Lung microvascular endothelial cell (primary cell): ENCODE measurements at regions not wholly inside any gene's neighbourhood (a gene's known extent, or its start where the extent isn't known, plus 50 kb on each side); places are given as distances from the start of the nearest gene placed in this dataset.

Experiments
- DNase-seq, 2 donors: peaks; one replicate each; pipeline versions ENCODE4 v3.0.0 to v3.0.0-alpha.2; 2010; ENCODE audit warnings: low read depth in 2 of 2

GRCh38 chr4:136121426-136121825 is 1410.9 kb downstream of the PCDH18 start:
- no peak for DNase-seq

- DNase-seq = no peak
These were observed 1418.4 kb downstream of the PCDH18 start for GRCh38 chr4:136113921-136114320.

DNA sequence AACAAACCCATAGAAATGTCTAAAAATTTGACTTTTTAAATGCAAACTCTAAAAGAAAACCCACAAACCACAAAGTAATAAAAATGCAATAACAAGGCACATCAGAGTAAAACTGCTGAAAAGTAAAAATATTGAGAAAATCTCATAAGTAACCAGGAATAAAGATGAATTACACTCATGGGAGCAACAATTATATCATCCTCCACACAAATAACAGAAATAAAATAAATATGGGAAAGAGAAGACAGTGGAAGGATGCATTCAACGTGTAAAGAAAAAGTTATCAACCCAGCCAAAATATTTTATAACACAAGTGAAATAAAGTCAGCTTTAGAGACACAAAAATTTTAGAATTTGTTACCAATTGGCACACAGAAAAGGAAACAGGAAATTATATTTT is 1420.2 kb downstream of the PCDH18 start:
- no peak for DNase-seq

DNA sequence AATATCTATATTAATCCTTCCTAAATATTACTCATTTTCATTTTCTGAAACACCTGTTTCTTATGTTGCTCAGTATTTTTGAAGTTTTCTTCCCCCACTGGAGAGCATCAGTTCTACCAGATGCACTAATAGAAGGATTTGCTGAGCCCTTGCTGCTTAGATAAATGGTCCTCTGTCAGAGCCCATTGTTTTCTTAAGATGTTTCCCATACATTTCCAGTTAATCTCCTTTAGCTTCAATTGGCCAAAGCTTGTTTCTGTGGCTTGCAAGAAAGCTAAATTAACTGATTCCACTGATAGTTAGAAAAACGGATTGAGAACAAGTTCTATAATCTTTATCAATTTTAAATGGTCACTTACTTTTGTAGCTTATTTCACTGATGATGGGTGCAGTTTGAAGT is 1425.5 kb downstream of the PCDH18 start:
- DNase-seq = no peak

DNA sequence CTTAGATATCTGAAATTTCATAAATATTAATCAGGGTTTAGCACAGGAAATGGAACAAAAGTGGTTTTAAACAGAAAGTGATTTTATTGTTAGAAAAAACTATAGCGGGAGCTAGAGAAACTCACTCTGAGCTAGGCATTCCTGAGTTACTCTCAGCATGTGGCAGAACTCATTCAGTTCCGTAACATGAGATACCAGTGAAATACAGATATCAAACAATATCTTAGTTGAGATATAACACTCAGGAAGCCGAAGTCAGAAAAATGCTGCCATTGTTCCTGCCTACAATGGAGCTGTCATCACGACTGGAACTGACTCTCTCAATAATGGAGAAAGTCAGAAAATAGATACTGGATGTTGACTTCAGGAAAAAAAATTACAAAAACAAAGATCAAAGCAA is 1428.7 kb downstream of the PCDH18 start:
- DNase-seq = no peak

GRCh38 chr4:136097676-136098075 is 1434.6 kb downstream of the PCDH18 start:
- DNase-seq = no peak

GRCh38 chr4:136088211-136088867 is 1444.0 kb downstream of the PCDH18 start:
- no peak for DNase-seq

DNA sequence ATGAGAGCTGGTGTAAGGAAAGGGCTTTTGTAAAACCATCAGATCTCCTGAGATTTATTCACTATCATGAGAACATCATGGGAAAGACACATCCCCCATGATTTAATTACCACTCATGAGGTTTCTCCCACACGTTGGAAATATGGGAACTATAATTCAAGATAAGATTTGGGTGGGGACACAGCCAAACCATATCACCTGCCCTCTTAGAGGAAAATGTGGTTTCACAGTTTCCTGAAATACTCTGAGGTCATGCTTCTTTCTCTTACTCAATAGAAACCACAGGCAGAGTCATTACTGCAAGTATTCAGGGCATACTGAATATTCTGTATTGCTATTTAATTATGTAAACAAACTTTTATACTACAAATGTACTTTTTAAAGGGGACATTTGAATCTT is 1453.3 kb downstream of the PCDH18 start:
- DNase-seq = no peak

GRCh38 chr4:136056748-136057147 is 1475.5 kb downstream of the PCDH18 start:
- DNase-seq = no peak

GRCh38 chr4:136055360-136055759 is 1476.9 kb downstream of the PCDH18 start:
- no peak for DNase-seq

- no peak for DNase-seq
These were observed 1495.5 kb downstream of the PCDH18 start for GRCh38 chr4:136036744-136037143.

DNA sequence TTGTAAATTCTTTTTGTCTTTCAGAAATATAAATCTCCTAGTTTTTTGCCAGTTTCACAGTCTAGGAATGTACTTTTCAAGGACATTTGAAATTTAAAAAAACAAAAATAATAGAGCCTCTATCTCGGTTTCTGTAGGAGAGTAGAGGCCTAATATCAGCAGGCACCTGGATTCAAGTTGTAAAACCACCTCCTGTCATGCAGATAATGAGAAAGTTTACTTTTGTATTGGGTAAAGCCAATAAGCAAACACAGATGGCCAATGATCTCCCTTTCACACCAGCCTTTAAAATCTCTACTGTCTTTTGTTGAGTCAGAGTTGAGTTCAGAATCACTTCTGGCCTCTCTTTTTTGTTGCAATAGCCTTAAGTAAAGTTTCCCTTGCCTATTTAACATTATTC is 1499.9 kb downstream of the PCDH18 start:
- DNase-seq = no peak

DNA sequence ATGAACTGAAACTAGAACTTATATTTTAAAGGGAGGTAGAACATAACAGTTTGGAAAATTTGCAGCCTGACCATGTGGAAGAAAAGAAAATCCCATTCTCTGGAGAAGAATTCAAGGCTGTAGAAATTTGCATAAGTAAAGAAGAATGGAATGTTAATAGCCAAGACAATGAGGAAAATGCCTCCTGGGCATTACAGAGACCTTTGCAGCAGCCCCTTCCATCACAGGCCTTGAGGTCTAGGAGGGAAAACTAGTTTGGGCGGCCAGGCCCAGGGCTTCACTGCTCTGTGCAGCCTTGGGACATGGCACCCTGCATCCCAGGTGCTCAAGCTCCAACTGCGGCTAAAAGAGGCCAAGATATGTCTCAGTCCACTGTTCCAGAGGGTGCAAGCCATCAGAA is 1506.8 kb downstream of the PCDH18 start:
- no peak for DNase-seq

- no peak for DNase-seq
These were observed 1514.7 kb downstream of the PCDH18 start for GRCh38 chr4:136017556-136017955.

DNA sequence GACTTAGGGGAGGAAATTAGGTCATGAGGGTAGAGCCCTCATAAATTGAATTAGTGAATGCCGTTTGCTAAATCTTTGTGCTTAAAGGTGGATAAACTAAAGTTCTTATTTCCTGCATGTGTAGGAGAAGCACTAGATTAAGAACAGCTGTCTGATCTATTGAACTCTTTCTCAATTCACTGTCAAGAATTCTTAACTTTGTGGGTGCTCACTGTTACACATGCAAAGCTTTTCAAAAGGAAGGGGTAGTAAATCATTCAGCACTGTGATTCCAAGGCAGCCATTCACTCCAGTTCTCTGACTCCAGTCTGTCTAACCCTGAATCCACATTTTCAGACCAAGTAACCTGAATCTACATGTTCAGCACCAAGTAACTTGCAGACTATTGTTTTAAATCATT is 1520.1 kb downstream of the PCDH18 start:
- no peak for DNase-seq

- no peak for DNase-seq
These were observed 1522.9 kb downstream of the PCDH18 start for GRCh38 chr4:136009258-136009832.

DNA sequence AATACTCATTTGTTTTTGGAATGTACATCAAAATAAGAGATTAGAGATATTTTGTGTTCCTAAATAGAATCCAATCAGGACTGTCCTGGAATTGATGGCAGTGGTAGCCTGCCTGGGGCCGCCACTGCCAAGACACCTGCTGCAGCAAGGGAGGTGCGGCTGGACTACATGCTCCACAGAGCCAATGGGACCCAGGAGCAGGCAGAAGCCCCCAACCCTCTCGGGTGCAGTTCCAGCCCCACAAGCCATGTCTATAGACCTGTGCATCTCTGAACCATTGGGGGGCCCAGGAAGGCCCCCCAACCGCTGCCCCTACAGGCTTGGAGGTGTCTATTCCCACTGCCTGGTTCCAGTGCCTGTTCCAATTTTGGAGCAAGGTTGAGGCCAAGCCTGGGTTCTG is 1524.3 kb downstream of the PCDH18 start:
- no peak for DNase-seq

GRCh38 chr4:136002316-136002715 is 1530.0 kb downstream of the PCDH18 start:
- no peak for DNase-seq

- no peak for DNase-seq
These were observed 1530.5 kb downstream of the PCDH18 start for GRCh38 chr4:136001791-136002190.

- no peak for DNase-seq
These were observed 1532.0 kb downstream of the PCDH18 start for GRCh38 chr4:136000246-136000645.

- no peak for DNase-seq
These were observed 1537.9 kb downstream of the PCDH18 start for GRCh38 chr4:135994360-135994759.

DNA sequence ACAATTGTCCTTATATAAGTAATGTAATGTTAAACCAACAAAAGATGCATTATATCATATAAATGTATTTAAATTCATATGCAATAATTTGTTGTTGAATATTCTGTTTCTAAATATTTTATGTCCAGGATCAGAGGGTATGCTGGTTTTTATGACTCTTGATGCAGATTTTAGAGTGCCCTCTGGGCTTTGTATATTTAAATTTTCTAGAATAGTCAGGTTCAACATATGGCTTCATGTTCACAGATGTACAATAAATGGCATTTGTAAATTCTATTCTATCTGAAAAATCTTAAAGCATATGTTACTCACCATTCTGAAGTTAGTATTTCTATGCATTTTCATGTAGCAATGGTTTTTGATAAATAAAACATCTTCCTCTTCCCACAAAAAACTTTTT is 1555.4 kb downstream of the PCDH18 start:
- DNase-seq = no peak

- DNase-seq = no peak
These were observed 1565.4 kb downstream of the PCDH18 start for GRCh38 chr4:135966936-135967335.

DNA sequence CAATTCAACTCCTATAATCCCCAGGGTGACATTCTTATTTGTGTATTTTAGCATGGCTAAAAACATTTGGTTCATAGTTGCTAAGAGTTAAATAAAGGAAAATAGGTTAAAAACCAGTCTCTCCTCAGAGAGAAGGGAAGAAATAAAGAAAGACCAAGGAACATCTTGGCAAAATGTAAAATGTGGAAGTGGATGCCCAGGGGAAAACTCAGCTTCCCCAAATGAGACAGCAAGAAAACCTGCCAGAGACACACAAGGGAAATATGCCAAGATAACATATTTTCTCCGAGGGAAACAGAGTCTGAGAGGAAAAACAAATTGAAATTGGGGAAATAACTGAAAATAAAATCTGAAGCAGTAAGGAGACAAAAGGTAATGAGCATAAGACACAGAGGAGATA is 1569.3 kb downstream of the PCDH18 start:
- DNase-seq = no peak
